Activated naive CD4-positive, alpha-beta T cell treated with anti-CD3 and anti-CD28 coated beads, Interleukin-2, amount 50 U/mL, for 72 hours (primary cell): ENCODE measurements at regions not wholly inside any gene's neighbourhood (a gene's known extent, or its start where the extent isn't known, plus 50 kb on each side); places are given as distances from the start of the nearest gene placed in this dataset.
"Not testable (repeated sequence)": the region's sequence is repeated elsewhere in the genome, so short reads cannot be mapped to it uniquely, and the experiment has no call there.

Experiments used
- ATAC-seq, 2 donors: fragments of 150-1000 bp; cut with Tn5 transposase; 2 replicates each; pipeline ENCODE4 v1.10.0; 2021; ENCODE audit warnings: mild to moderate bottlenecking in 2 of 2, moderate library complexity in 2 of 2
- DNase-seq, 2 donors: peaks; one replicate each; pipeline ENCODE4 v3.0.0; 2021 to 2022; ENCODE audit warnings: low spot score in 2 of 2
- H3K27ac Mint-ChIP-seq, 2 donors: one replicate each; pipeline ENCODE4 v1.8.0; 2022; ENCODE audit warnings: mild to moderate bottlenecking in 2 of 2, mixed read lengths in 2 of 2
- H3K36me3 Mint-ChIP-seq, 2 donors: one replicate each; pipeline ENCODE4 v1.8.0; 2022; ENCODE audit warnings: mixed read lengths in 2 of 2
- H3K9me3 Mint-ChIP-seq, 2 donors: one replicate each; pipeline ENCODE4 v1.8.0; 2022; ENCODE audit warnings: mixed read lengths in 2 of 2

DNA sequence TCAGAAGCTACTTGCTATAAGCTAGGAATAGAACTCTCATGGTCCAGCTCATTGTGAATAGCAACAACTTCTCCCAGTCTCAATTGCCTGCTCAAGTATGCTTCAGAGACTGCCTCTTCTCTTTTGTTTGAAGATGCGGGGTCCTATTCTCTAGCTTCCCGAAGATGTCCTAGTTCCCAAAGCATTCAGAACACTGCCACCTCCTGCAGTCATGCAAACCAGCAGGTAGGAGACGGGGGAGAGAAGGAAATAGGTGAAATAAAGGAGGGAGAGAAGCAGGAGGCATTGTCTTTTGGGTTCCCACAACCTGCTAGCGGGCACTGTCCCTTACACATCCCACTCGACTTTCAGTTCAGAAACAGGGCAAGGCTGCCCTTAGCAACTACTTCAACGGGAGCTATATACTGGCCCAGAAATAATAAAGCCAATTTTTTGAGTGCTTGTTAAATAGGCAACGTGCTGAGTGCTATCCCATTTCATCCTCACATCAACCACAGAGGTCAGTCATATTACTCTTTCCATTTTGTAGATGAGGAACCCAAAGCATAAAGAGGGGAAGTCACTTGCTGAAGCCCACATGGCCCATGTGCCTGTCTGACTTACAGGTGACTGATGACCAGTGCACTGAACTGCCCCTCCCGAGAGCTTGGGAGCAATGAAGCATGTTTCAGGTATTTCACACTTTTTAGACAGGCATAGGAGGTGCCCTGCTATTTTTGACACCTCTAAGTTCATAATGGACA is 61.9 kb upstream of the ATXN1 start:
- no peak for DNase-seq
- Mint-ChIP-seq H3K9me3 (no peaks in the 10 kb centered on the region), H3K36me3 (no peaks in the 10 kb centered on the region), H3K27ac (no peak overlapping the region)
- ATAC-seq, result no peak

DNA sequence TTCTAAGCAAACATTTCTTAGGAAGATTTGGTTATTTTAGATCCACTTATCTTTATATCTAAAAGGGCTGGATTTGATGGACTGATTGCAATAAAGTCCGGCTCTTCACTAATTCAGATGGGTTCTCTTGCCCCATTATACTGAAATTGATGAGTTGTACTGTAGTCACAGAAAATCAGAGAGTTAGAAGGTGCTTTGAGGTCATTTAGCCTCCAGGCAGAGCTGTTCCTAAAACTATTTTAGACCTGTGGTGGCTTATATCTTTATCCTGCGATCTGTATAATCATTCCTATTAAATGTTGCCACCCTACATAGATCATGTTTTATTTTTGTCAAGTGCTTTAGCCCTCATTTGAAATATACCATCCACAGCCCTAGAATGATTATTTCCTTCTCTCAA is 61.3 kb upstream of the ATXN1 start:
- H3K36me3 Mint-ChIP-seq, result no peaks in the 10 kb centered on the region
- ATAC-seq (no peak), DNase-seq (no peak)
- H3K9me3 Mint-ChIP-seq, result no peaks in the 10 kb centered on the region
- no peak overlapping the region for H3K27ac Mint-ChIP-seq

DNA sequence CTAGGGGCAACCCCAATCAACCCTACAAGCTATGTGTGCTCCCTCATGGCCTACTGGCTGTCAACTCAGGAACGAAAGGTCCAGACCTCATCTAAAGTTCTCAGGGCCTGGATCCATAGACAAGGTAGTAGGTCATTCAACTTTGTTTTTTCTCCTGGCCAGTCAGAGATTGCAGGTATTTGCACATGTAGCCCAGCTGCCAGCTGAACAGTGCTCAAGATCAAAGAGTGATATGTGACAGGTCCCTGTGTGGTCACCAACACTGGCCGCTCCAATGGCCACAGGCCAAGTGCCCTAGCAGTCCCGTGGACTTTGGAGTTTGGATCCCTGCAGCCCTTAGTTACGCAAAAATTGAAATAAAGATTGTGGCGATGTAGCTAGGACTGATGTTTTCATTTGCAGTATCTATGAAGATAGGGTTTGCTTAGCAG is 60.6 kb upstream of the ATXN1 start:
- no peaks in the 10 kb centered on the region for H3K36me3 Mint-ChIP-seq
- no peak overlapping the region for H3K27ac Mint-ChIP-seq
- no peaks in the 10 kb centered on the region for H3K9me3 Mint-ChIP-seq
- ATAC-seq, result no peak
- no peak for DNase-seq

DNA sequence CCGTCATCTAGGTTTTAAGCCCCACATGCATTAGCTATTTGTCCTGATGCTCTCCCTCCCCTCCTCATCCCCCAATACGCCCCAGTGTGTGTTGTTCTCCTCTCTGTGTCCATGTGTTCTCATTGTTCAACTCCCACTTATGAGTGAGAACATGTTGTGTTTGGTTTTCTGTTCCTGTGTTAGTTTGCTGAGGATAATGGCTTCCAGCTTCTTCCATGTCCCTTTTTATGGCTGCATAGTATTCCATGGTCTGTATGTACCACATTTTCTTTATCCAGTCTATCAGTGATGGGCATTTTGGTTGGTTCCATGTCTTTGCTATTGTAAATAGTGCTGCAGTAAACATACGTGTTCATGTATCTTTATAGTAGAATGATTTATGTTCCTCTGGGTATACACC is 59.0 kb upstream of the ATXN1 start:
- not testable (repeated sequence) for H3K9me3 Mint-ChIP-seq, H3K36me3 Mint-ChIP-seq, ATAC-seq

DNA sequence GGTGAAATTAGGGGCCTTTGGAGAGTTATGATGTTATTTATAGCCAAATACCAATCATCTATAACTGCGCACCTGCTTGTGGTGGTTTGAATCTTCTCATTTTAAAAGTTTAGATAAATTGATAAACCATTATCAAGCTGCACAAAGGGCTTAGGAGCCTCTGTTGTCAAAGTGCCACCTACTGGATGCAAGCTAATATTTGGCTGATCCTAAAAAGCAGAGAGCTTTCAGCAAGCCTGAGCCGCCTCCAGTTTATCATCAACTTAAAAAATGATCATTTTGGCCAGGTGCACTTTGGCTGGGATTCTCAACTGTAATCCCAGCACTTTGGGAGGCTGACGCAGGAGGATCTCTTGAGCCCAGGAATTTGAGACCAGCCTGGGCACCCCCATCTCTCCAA is 58.5 kb upstream of the ATXN1 start:
- no peak for ATAC-seq
- Mint-ChIP-seq H3K9me3 (no peaks in the 10 kb centered on the region), H3K36me3 (no peaks in the 10 kb centered on the region), H3K27ac (no peak overlapping the region)
- DNase-seq, result no peak

More for the DNA sequence above, 59.0 kb upstream of the ATXN1 start:
- DNase-seq, H3K27ac Mint-ChIP-seq: not testable (repeated sequence)

DNA sequence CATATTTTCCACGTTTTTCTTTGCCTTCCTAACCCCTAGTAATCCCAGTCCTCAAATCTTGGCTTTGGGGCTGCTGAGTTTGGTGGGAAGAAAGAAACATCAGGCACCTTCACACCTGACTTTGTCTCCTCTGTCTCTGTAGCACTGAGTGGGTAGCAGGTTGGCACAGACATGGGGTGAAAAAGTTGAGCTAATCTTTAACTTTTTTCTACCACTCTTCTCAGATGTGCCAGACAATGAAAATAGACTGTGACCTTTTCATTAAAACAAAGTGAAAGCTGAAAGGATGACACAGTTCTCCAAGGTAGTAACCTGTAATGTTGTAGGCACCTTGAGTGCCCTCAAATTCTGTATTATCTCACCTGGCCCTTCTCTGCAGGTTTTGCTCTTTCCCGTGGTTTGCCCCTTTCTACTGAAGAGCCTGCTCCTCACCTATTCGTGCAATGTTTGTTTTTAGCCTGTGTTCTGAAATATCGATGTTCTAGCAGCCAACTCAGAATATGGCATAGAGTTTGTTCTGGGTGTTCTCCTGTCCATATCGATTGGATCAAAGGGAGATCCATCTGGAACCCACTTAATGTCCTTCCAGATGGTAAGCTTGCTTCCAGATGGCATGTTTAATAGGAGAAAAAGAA is 57.8 kb upstream of the ATXN1 start:
- DNase-seq, result no peak
- no peak overlapping the region for H3K27ac Mint-ChIP-seq
- no peak for ATAC-seq
- no peaks in the 10 kb centered on the region for H3K9me3 Mint-ChIP-seq
- no peaks in the 10 kb centered on the region for H3K36me3 Mint-ChIP-seq

DNA sequence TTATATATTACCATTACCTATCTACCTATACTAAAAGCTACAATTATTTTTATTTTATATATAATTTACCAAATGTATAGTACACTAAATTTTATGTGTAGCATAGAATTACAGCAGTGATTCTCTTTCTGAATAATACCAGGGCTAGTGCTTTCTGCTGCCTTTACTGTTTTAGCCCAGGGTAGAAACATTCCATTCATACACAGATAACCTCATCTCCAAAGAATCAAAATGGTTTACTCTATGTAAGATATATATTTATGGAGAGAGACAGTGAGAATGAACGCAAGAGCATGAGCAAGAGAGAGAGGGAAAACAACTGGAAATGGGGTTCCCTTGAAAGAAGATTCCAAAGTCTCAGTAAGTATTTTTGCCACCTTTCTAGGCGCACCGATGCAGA is 56.3 kb upstream of the ATXN1 start:
- no peak overlapping the region for H3K27ac Mint-ChIP-seq
- DNase-seq, result no peak
- ATAC-seq, result no peak
- H3K9me3 Mint-ChIP-seq, result peaks cover 10% of the 10 kb centered on the region in 2 donors
- peaks cover 10 to 11% of the 10 kb centered on the region in 2 donors for H3K36me3 Mint-ChIP-seq

DNA sequence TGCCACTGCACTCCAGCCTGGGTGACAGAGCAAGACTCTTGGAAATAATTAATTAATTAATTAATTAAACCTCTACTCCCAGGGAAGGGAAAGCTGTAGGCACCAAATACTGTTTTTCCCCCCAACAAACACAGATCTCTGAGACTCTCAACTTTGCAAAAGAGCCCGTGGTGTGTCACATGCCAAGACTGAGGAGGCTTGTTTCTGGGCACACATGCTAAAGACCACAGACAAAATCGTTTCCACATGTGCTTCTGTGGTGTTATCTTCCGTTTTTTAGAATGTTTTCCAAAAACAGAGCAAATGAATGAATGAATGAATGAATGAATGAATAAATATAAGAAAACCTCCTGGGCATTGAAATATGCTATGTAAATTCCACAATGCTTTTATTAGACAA is 55.6 kb upstream of the ATXN1 start:
- no peak for DNase-seq
- no peak for ATAC-seq
- Mint-ChIP-seq H3K36me3 (peaks cover 17% of the 10 kb centered on the region in 2 donors), H3K9me3 (peaks cover 14 to 16% of the 10 kb centered on the region in 2 donors), H3K27ac (no peak overlapping the region)

DNA sequence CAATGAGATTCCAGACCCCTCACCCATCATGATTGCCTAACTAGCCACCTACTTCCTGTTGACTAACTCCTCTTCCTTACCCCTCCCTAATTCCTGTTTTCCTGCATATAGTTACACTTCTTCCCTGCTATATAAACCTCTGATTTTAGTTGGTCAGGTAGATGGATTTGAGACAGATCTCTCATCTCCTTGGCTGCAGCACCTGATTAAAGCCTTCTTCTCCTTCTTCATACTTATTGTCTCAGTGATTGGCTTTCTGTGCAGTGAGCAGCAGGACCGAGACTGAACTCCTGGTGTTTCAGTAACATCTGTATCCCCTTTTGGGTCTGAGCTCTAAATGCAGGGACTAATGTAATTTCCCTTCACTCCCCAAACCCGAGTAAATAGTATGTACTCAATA is 51.7 kb upstream of the ATXN1 start:
- no peak overlapping the region for H3K27ac Mint-ChIP-seq
- no peak for ATAC-seq

DNA sequence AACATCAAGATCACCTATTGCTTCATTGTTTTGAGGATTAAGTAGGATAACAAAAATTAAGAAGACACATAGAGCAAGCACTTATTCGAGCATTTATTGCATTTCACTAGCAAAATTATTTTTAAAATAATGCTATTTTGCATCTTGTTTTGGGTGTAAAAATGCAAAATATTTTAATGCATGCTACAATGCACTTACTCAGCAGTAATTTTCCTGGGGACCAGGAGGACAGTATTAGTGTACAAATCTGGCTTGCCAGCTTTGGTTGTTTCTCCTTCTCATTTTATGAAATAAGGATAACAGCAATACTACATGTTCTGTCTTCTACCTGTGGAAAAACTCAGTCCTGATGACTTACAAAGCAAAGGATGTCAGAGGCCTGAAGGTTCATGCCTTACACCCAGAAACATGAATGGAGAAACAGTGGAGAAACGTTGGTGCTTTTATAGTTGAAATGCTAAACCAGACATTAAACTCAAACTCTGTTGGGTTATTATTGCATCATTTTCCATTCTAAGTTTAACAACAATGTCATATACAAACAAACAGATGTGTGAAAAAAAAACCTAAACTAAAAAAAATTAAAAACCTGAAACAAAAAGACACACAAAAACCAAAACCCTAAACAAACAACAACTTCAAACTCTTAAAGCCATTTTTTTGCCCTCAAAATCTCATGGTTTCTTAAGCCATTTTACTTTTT is 50.2 kb upstream of the ATXN1 start:
- Mint-ChIP-seq H3K9me3 (peaks cover 14 to 26% of the 10 kb centered on the region in 2 donors), H3K36me3 (peaks cover 17 to 22% of the 10 kb centered on the region in 2 donors), H3K27ac (no peak overlapping the region)
- DNase-seq (no peak), ATAC-seq (no peak)

More for the DNA sequence above, 51.7 kb upstream of the ATXN1 start:
- Mint-ChIP-seq H3K9me3 (peaks cover 14 to 26% of the 10 kb centered on the region in 2 donors), H3K36me3 (peaks cover 17 to 22% of the 10 kb centered on the region in 2 donors)
- no peak for DNase-seq
